IMR-90 (cell line): ENCODE measurements at regions not wholly inside any gene's neighbourhood (a gene's known extent, or its start where the extent isn't known, plus 50 kb on each side); places are given as distances from the start of the nearest gene placed in this dataset.

ENCODE experiments used
- ATAC-seq: fragments of 200-7000 bp; cut with Tn5 transposase; 2 replicates; pipeline ENCODE4 v1.9.1; 2020; ENCODE audit warnings: low read depth, mild to moderate bottlenecking, moderate library complexity
- BruUV-seq: library from RNA; stranded (reverse); fragments of 400-500 nt; replicated peaks from 2 replicates; lab custom pipeline; 2021; lab: Mats Ljungman, UMichigan
- CTCF ChIA-PET: fragments of 300-600 bp; formaldehyde crosslinking; extraction: SDS; loops from one replicate; lab custom pipeline; 2021; ENCODE audit warnings: antibody characterized with exemption; lab: Yijun Ruan, JAX
- POLR2A ChIA-PET: fragments of 300-600 bp; sonication (Branson Sonifier 250); formaldehyde crosslinking; loops from one replicate; lab custom pipeline; 2022; ENCODE audit warnings: antibody characterized with exemption; ENCODE audit not compliant: unreplicated experiment; lab: Charles Lee
- DNase-seq: peaks from one replicate; pipeline ENCODE4 v3.0.0; 2013
- H2AFZ ChIP-seq: replicated peaks from 2 replicates; pipeline ENCODE3; 2013; ENCODE audit warnings: low read length, mild to moderate bottlenecking; ENCODE audit not compliant: poor library complexity
- H2AK5ac ChIP-seq: 2 replicates; pipeline ENCODE4 v1.6.1; 2013; ENCODE audit warnings: low read depth, low read length, inconsistent platforms
- H2AK9ac ChIP-seq: replicated peaks from 2 replicates; pipeline ENCODE3; 2013; ENCODE audit warnings: mild to moderate bottlenecking, low read depth, low read length, moderate library complexity; ENCODE audit not compliant: poor library complexity
- H2BK120ac ChIP-seq: 2 replicates; pipeline ENCODE4 v1.6.1; 2013; ENCODE audit warnings: low read depth, low read length, inconsistent platforms
- H2BK15ac ChIP-seq: 3 replicates; pipeline ENCODE4 v1.6.1; 2013; ENCODE audit warnings: low read depth, low read length, inconsistent platforms
- H2BK20ac ChIP-seq: 2 replicates; pipeline ENCODE4 v1.6.1; 2013; ENCODE audit warnings: low read depth, mild to moderate bottlenecking, inconsistent platforms, low read length, moderate library complexity
- H2BK5ac ChIP-seq: 2 replicates; pipeline ENCODE4 v1.6.1; 2013; ENCODE audit warnings: mild to moderate bottlenecking, low read depth, low read length, inconsistent platforms; ENCODE audit not compliant: poor library complexity, severe bottlenecking
- H3K14ac ChIP-seq: replicated peaks from 2 replicates; pipeline ENCODE4 v1.6.1; 2013; ENCODE audit warnings: low read depth, low read length, inconsistent platforms
- H3K18ac ChIP-seq: 2 replicates; pipeline ENCODE4 v1.6.1; 2013; ENCODE audit warnings: low read depth, low read length, control low read depth
- H3K23ac ChIP-seq: 2 replicates; pipeline ENCODE4 v1.6.1; 2013; ENCODE audit warnings: low read depth, low read length, inconsistent platforms
- H3K27ac ChIP-seq: 2 replicates; pipeline ENCODE4 v1.5.1; 2013; ENCODE audit warnings: mild to moderate bottlenecking, control low read depth, low read length; ENCODE audit not compliant: insufficient read depth
- H3K27me3 ChIP-seq: 2 replicates; pipeline ENCODE4 v1.6.1; 2013; ENCODE audit warnings: low read length; ENCODE audit not compliant: control insufficient read depth, insufficient read depth
- H3K36me3 ChIP-seq: 2 replicates; pipeline ENCODE4 v1.6.1; 2013; ENCODE audit warnings: low read length, mixed read lengths; ENCODE audit not compliant: control insufficient read depth, insufficient read depth
- H3K4ac ChIP-seq: 2 replicates; pipeline ENCODE4 v1.6.1; 2013; ENCODE audit warnings: low read depth, low read length, inconsistent platforms
- H3K4me1 ChIP-seq: 2 replicates; pipeline ENCODE4 v1.6.1; 2013; ENCODE audit warnings: low read length, mixed read lengths; ENCODE audit not compliant: control insufficient read depth, insufficient read depth
- H3K4me2 ChIP-seq: 2 replicates; pipeline ENCODE4 v1.6.1; 2013; ENCODE audit warnings: low read depth, mild to moderate bottlenecking, control low read depth, low read length, moderate library complexity
- H3K4me3 ChIP-seq: 2 replicates; pipeline ENCODE4 v1.5.1; 2013; ENCODE audit warnings: low read depth, mild to moderate bottlenecking, control low read depth, low read length, moderate library complexity; ENCODE audit not compliant: insufficient read depth
- H3K56ac ChIP-seq: 2 replicates; pipeline ENCODE4 v1.6.1; 2013; ENCODE audit warnings: low read length, inconsistent platforms; ENCODE audit not compliant: insufficient read depth; ENCODE audit errors: extremely low read depth
- H3K79me1 ChIP-seq, 2 experiments: 2 replicates each; pipeline ENCODE4 v1.6.1; 2013; ENCODE audit warnings: low read length in 2 of 2, inconsistent platforms in 1 of 2, low read depth in 1 of 2
- H3K9ac ChIP-seq: 2 replicates; pipeline ENCODE4 v1.6.1; 2013; ENCODE audit warnings: low read depth, low read length, control low read depth
- H3K9me1 ChIP-seq: 2 replicates; pipeline ENCODE4 v1.6.1; 2013; ENCODE audit warnings: low read length, inconsistent platforms; ENCODE audit not compliant: insufficient read depth
- H3K9me3 ChIP-seq: 2 replicates; pipeline ENCODE4 v1.6.1; 2013; ENCODE audit warnings: low read length; ENCODE audit not compliant: control insufficient read depth, insufficient read depth
- H4K20me1 ChIP-seq: 2 replicates; pipeline ENCODE4 v1.6.1; 2013; ENCODE audit warnings: low read length, inconsistent platforms; ENCODE audit not compliant: insufficient read depth
- H4K5ac ChIP-seq: 2 replicates; pipeline ENCODE4 v1.6.1; 2013; ENCODE audit warnings: mild to moderate bottlenecking, low read depth, low read length, control low read depth
- H4K8ac ChIP-seq, 2 experiments: 2 replicates each; pipeline ENCODE4 v1.6.1; 2013; ENCODE audit warnings: low read depth in 2 of 2, low read length in 2 of 2, control low read depth in 1 of 2, inconsistent platforms in 1 of 2
- H4K91ac ChIP-seq: 2 replicates; pipeline ENCODE4 v1.6.1; 2013; ENCODE audit warnings: low read depth, low read length, inconsistent platforms; ENCODE audit not compliant: insufficient read depth
- CHD1 ChIP-seq: IDR thresholded peaks from 2 replicates; pipeline ENCODE4 v1.6.1; 2012; ENCODE audit warnings: low read depth, low read length, improper control_type of control experiment
- ELK1 ChIP-seq: fragments of 150-350 bp; IDR thresholded peaks from 2 replicates; pipeline ENCODE4 v1.6.1; 2016; ENCODE audit warnings: low read depth, mild to moderate bottlenecking, low read length, moderate library complexity, borderline replicate concordance
- FOS ChIP-seq: fragments of 150-350 bp; IDR thresholded peaks from 2 replicates; pipeline ENCODE4 v1.6.1; 2016; ENCODE audit warnings: low read depth, low read length
- MAFK ChIP-seq: IDR thresholded peaks from 2 replicates; pipeline ENCODE4 v1.6.1; 2012; ENCODE audit warnings: low read depth, low read length, improper control_type of control experiment
- MAZ ChIP-seq: IDR thresholded peaks from 2 replicates; pipeline ENCODE4 v1.6.1; 2012; ENCODE audit warnings: low read depth, mild to moderate bottlenecking, low read length, improper control_type of control experiment, moderate library complexity, borderline replicate concordance
- RAD21 ChIP-seq: IDR thresholded peaks from 2 replicates; pipeline ENCODE4 v1.6.1; 2012; ENCODE audit warnings: low read length, improper control_type of control experiment
- SMC3 ChIP-seq: fragments of 150-350 bp; IDR thresholded peaks from 2 replicates; pipeline ENCODE4 v1.6.1; 2016; ENCODE audit warnings: low read depth, mild to moderate bottlenecking, antibody characterized with exemption, low read length, moderate library complexity
- USF2 ChIP-seq: fragments of 150-350 bp; IDR thresholded peaks from 2 replicates; pipeline ENCODE4 v1.6.1; 2017; ENCODE audit warnings: mild to moderate bottlenecking, antibody characterized with exemption, low read length, low read depth
- WGBS, 2 experiments: methylation state at CpG; one replicate each; pipeline versions ENCODE4 v1.1.5 to v1.1.7; 2013; ENCODE audit warnings: missing lambda C conversion rate in 2 of 2; ENCODE audit not compliant: insufficient read length in 1 of 2; ENCODE audit errors: extremely low coverage in 2 of 2; 5-methylcytosine and 5-hydroxymethylcytosine counted together
- dilution Hi-C: fragments of 300-500 bp; cut with HindIII; formaldehyde crosslinking; loops from one replicate; pipeline ENCODE4 v1.14.3; 2018; ENCODE audit warnings: low sequenced_read_pairs; ENCODE audit not compliant: unreplicated experiment
- in situ Hi-C: fragments of 300-500 bp; cut with MboI; formaldehyde crosslinking; loops from 3 replicates; pipeline ENCODE4 v1.14.3; 2019; ENCODE audit warnings: low sequenced_read_pairs, inconsistent platforms, mixed read lengths
- intact Hi-C: fragments of 100-400 bp; cut with micrococcal nuclease; formaldehyde crosslinking; loops from 2 replicates; pipeline ENCODE4 v1.10.0; 2022

- dilution Hi-C loops (no loop called here), intact Hi-C loops (no loop called here), in situ Hi-C loops (no loop called here)
- H3K56ac ChIP-seq, result no peak overlapping the region
- no peaks in the 10 kb centered on the region for H3K79me1 ChIP-seq
- POLR2A ChIA-PET, result no interaction called here
- no peak overlapping the region for H3K27ac ChIP-seq
- no peak overlapping the region for H2BK20ac ChIP-seq
- CTCF ChIA-PET, result no interaction called here
- no peak overlapping the region for H4K91ac ChIP-seq
- no peak overlapping the region for H3K4me2 ChIP-seq
- H4K8ac ChIP-seq, result no peak overlapping the region
- no TSS peak for BruUV-seq
- H3K36me3 ChIP-seq, result no peaks in the 10 kb centered on the region
- TF ChIP-seq CHD1, result no peak
- TF ChIP-seq MAFK, result no peak
- TF ChIP-seq ELK1, result no peak
- no peak for TF ChIP-seq SMC3
- no peak for TF ChIP-seq FOS
- TF ChIP-seq RAD21, result no peak
- no peak for TF ChIP-seq USF2
- no peak for TF ChIP-seq MAZ
- H2BK120ac ChIP-seq, result no peak overlapping the region
- H2AFZ ChIP-seq, result no peak overlapping the region
- H3K4me3 ChIP-seq, result no peak overlapping the region
- peaks cover 7% of the 10 kb centered on the region; the same call in 1 of the 2 replicates for H3K9me3 ChIP-seq
- no peaks in the 10 kb centered on the region for H3K9me1 ChIP-seq
- no peak overlapping the region for H4K5ac ChIP-seq
- no peak overlapping the region for H2BK5ac ChIP-seq
- H2AK5ac ChIP-seq, result no peak overlapping the region
- H2AK9ac ChIP-seq, result no peak overlapping the region
- no peaks in the 10 kb centered on the region for H3K27me3 ChIP-seq
- no peak overlapping the region for H3K14ac ChIP-seq
- WGBS, 2 experiments, result 62% methylated on average over 2 of the region's 6 CpGs; no CpG with 5 or more reads in 1 of the 2 experiments
- H4K20me1 ChIP-seq, result no peaks in the 10 kb centered on the region
- H3K4me1 ChIP-seq, result no peaks in the 10 kb centered on the region
- no peak overlapping the region for H3K9ac ChIP-seq
- H3K4ac ChIP-seq, result no peak overlapping the region
- H3K23ac ChIP-seq, result no peak overlapping the region
- ATAC-seq (no peak), DNase-seq (no peak)
- no peak overlapping the region for H2BK15ac ChIP-seq
- no peak overlapping the region for H3K18ac ChIP-seq
Measured at GRCh38 chr17:22373911-22374310, 681.6 kb downstream of the KCNJ18 start.
